ENCODE measurements at regions not wholly inside any gene's neighbourhood (a gene's known extent, or its start where the extent isn't known, plus 50 kb on each side); places are given as distances from the start of the nearest gene placed in this dataset.
A peak's percentile ranks its signal among the peaks of the same experiment; 100 is the strongest.

- Histone ChIP-seq H3K4me1 (no peaks in the 10 kb centered on the region), H3K27me3 (no peaks in the 10 kb centered on the region), H3K9me3 (no peaks in the 10 kb centered on the region), H3K36me3 (no peaks in the 10 kb centered on the region), H3K27ac (no peak overlapping the region), H3K4me3 (no peak overlapping the region)
- TF ChIP-seq CTCF (IDR thresholded peaks at IDR 0.05): no peak
- intact Hi-C loops (cut with DNase I): no loop called here
- ATAC-seq (no peak), DNase-seq (peak; percentile 13)
These were observed 95.2 kb upstream of the HS6ST1 start for GRCh38 chr2:128413718-128414341.

- no peaks in the 10 kb centered on the region for H3K36me3 ChIP-seq
- no peak overlapping the region for H3K4me3 ChIP-seq
- TF ChIP-seq CTCF (IDR thresholded peaks at IDR 0.05): no peak
- H3K4me1 ChIP-seq: no peaks in the 10 kb centered on the region
- H3K9me3 ChIP-seq: no peaks in the 10 kb centered on the region
- H3K27ac ChIP-seq: no peak overlapping the region
- ATAC-seq (no peak), DNase-seq (peak; percentile 38)
- no peaks in the 10 kb centered on the region for H3K27me3 ChIP-seq
- intact Hi-C loops (cut with DNase I): no loop called here
These were observed 95.7 kb upstream of the HS6ST1 start for GRCh38 chr2:128414351-128414750.

GRCh38 chr2:128414946-128415778 lies 96.5 kb upstream of the HS6ST1 start:
- TF ChIP-seq CTCF (IDR thresholded peaks at IDR 0.05): no peak
- intact Hi-C loops (cut with DNase I): no loop called here

GRCh38 chr2:128415779-128416061 lies 97.1 kb upstream of the HS6ST1 start:
- Histone ChIP-seq H3K27me3 (no peaks in the 10 kb centered on the region), H3K36me3 (no peaks in the 10 kb centered on the region), H3K9me3 (no peaks in the 10 kb centered on the region), H3K27ac (no peak overlapping the region), H3K4me3 (no peak overlapping the region), H3K4me1 (no peaks in the 10 kb centered on the region)
- ATAC-seq (no peak), DNase-seq (no peak)
- TF ChIP-seq CTCF (IDR thresholded peaks at IDR 0.05): no peak
- intact Hi-C loops (cut with DNase I): no loop called here

More at GRCh38 chr2:128414946-128415778, 96.5 kb upstream of the HS6ST1 start:
- Histone ChIP-seq H3K4me3 (no peak overlapping the region), H3K27me3 (no peaks in the 10 kb centered on the region), H3K27ac (no peak overlapping the region), H3K4me1 (no peaks in the 10 kb centered on the region), H3K36me3 (no peaks in the 10 kb centered on the region), H3K9me3 (no peaks in the 10 kb centered on the region)
- ATAC-seq (no peak), DNase-seq (peak; percentile 11)

GRCh38 chr2:128416109-128416785 lies 97.6 kb upstream of the HS6ST1 start:
- peak; percentile 16 for ATAC-seq
- H3K27me3 ChIP-seq: no peaks in the 10 kb centered on the region
- TF ChIP-seq CTCF (IDR thresholded peaks at IDR 0.05): no peak
- no peaks in the 10 kb centered on the region for H3K9me3 ChIP-seq
- DNase-seq: peak; percentile 53
- H3K4me1 ChIP-seq: no peaks in the 10 kb centered on the region
- no peak overlapping the region for H3K4me3 ChIP-seq
- intact Hi-C loops (cut with DNase I): no loop called here
- no peaks in the 10 kb centered on the region for H3K36me3 ChIP-seq
- no peak overlapping the region for H3K27ac ChIP-seq
